Gastroesophageal sphincter (tissue), 4 donors: ENCODE measurements at regions not wholly inside any gene's neighbourhood (a gene's known extent, or its start where the extent isn't known, plus 50 kb on each side); places are given as distances from the start of the nearest gene placed in this dataset.

Source experiments
- ATAC-seq: fragments of 150-250 bp; one replicate; pipeline ENCODE4 v1.9.1; 2016; ENCODE audit warnings: mild to moderate bottlenecking, moderate library complexity
- H3K27ac ChIP-seq, 4 donors: fragments of 200-600 bp; sonication (generic) in 3 of 4; 1 replicate in 3 of 4; 2 replicates in 1 of 4; pipeline ENCODE4 v1.5.1; 2016 to 2019
- H3K27me3 ChIP-seq: fragments of 200-600 bp; sonication (generic); one replicate; pipeline ENCODE4 v1.5.1; 2019
- H3K36me3 ChIP-seq, 2 donors: fragments of 200-600 bp; sonication (generic); one replicate each; pipeline ENCODE4 v1.5.1; 2019; ENCODE audit warnings: control low read depth in 1 of 2
- H3K4me1 ChIP-seq, 3 donors: fragments of 200-600 bp; sonication (generic); 1 replicate in 2 of 3; 2 replicates in 1 of 3; pipeline ENCODE4 v1.5.1; 2016 to 2019; ENCODE audit warnings: control low read depth in 2 of 3
- H3K4me3 ChIP-seq, 2 donors: fragments of 200-600 bp; sonication (generic); one replicate each; pipeline ENCODE4 v1.5.1; 2019; ENCODE audit warnings: mild to moderate bottlenecking in 1 of 2, moderate library complexity in 1 of 2
- H3K9me3 ChIP-seq, 3 donors: fragments of 200-600 bp; sonication (generic); one replicate each; pipeline ENCODE4 v1.5.1; 2017 to 2019; ENCODE audit warnings: control low read depth in 2 of 3
- EP300 ChIP-seq: sonication (generic); formaldehyde crosslinking; IDR thresholded peaks from one replicate; pipeline ENCODE4 v1.6.1; 2017; ENCODE audit warnings: antibody characterized with exemption, mild to moderate bottlenecking
- POLR2A ChIP-seq, 2 donors: fragments of 450-650 bp; IDR thresholded peaks; one replicate each; pipeline ENCODE4 v1.6.1; 2017; ENCODE audit warnings: antibody characterized with exemption in 2 of 2, mild to moderate bottlenecking in 2 of 2, moderate library complexity in 1 of 2
- POLR2AphosphoS5 ChIP-seq: sonication (generic); formaldehyde crosslinking; IDR thresholded peaks from one replicate; pipeline ENCODE4 v1.6.1; 2017; ENCODE audit warnings: antibody characterized with exemption
- WGBS, 2 donors: methylation state at CpG; one replicate each; pipeline ENCODE4 v1.1.5; 2018; ENCODE audit warnings: low coverage in 1 of 2; 5-methylcytosine and 5-hydroxymethylcytosine counted together
- TF ChIP-seq, protein P1 (sequence below), 4 experiments: fragments of 200-600 bp in 2 of 4; fragments of 450-650 bp in 2 of 4; sonication (generic) in 1 of 4; IDR thresholded peaks; one replicate each; pipeline ENCODE4 v1.5.1; 2017 to 2019; ENCODE audit warnings: antibody characterized with exemption in 4 of 4, mild to moderate bottlenecking in 2 of 4, moderate library complexity in 2 of 4

DNA sequence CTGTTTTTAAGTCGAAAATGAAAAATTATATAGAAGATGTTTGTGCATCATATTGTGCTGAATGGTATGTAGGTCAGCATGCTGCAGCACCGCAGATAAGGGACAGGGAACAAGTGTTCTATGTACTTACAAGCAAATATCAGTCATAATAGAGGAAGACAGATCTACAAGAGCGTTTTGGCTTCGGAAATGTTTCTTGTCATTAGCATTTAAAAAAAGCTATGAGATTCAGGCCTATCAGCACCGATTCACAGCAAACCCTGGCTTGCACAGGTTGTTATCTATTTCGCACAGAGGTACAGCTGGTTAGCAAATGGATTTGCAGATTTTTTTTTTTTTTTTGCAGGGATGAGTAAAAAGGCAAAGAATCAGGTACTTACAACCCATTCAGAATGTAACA, 204.2 kb upstream of the TBC1D5 start:
- TF ChIP-seq EP300 (no peak), POLR2AphosphoS5 (no peak), POLR2A (IDR thresholded peaks at IDR 0.05) (no peak)
- TF ChIP-seq, protein P1, sequence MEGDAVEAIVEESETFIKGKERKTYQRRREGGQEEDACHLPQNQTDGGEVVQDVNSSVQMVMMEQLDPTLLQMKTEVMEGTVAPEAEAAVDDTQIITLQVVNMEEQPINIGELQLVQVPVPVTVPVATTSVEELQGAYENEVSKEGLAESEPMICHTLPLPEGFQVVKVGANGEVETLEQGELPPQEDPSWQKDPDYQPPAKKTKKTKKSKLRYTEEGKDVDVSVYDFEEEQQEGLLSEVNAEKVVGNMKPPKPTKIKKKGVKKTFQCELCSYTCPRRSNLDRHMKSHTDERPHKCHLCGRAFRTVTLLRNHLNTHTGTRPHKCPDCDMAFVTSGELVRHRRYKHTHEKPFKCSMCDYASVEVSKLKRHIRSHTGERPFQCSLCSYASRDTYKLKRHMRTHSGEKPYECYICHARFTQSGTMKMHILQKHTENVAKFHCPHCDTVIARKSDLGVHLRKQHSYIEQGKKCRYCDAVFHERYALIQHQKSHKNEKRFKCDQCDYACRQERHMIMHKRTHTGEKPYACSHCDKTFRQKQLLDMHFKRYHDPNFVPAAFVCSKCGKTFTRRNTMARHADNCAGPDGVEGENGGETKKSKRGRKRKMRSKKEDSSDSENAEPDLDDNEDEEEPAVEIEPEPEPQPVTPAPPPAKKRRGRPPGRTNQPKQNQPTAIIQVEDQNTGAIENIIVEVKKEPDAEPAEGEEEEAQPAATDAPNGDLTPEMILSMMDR (IDR thresholded peaks at IDR 0.05): no peak
- H3K9me3 ChIP-seq: no peaks in the 10 kb centered on the region
- H3K27me3 ChIP-seq: no peaks in the 10 kb centered on the region
- WGBS, 2 donors: 64 to 79% methylated on average over 6 of the region's 6 CpGs
- ATAC-seq: no peak
- H3K4me3 ChIP-seq: no peak overlapping the region
- no peaks in the 10 kb centered on the region for H3K36me3 ChIP-seq
- no peaks in the 10 kb centered on the region for H3K4me1 ChIP-seq
- H3K27ac ChIP-seq: no peak overlapping the region

DNA sequence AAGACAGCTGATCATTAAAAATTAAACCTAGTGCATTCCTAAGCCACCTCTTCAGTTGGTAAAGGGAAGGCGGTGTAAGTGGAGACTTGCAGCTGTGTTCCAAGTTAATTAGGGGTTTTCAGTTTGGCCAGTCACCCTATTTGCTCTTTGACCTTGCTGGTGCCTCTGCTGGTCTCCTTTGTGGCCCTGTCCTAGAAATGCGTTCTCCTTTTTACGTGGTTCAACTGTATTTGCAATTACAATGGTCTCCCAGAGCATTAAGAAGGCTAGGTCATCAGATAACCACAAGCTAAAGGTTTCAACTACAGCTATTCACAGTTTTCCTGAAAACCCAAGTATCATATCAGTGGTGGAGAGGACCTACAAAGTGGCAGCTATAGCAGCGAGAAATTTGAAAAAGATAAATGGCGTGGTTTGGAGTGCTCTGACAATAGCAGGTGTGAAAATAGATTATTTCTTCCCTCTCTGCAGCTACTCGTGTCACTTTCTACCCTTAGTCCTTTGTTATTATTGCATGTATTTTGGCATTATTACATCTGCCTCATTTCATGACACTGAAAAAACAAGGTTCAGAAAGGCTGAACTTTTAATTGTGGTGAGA, 203.5 kb upstream of the TBC1D5 start:
- H3K27me3 ChIP-seq: no peaks in the 10 kb centered on the region
- H3K4me3 ChIP-seq: no peak overlapping the region
- H3K36me3 ChIP-seq: no peaks in the 10 kb centered on the region
- WGBS, 2 donors: 77 to 88% methylated on average over 4 to 5 of the region's 6 CpGs
- ATAC-seq: no peak
- no peaks in the 10 kb centered on the region for H3K4me1 ChIP-seq
- no peaks in the 10 kb centered on the region for H3K9me3 ChIP-seq
- no peak for TF ChIP-seq EP300
- no peak for TF ChIP-seq POLR2A (IDR thresholded peaks at IDR 0.05)
- TF ChIP-seq POLR2AphosphoS5: no peak
- TF ChIP-seq, protein P1 (IDR thresholded peaks at IDR 0.05): no peak
- no peak overlapping the region for H3K27ac ChIP-seq

DNA sequence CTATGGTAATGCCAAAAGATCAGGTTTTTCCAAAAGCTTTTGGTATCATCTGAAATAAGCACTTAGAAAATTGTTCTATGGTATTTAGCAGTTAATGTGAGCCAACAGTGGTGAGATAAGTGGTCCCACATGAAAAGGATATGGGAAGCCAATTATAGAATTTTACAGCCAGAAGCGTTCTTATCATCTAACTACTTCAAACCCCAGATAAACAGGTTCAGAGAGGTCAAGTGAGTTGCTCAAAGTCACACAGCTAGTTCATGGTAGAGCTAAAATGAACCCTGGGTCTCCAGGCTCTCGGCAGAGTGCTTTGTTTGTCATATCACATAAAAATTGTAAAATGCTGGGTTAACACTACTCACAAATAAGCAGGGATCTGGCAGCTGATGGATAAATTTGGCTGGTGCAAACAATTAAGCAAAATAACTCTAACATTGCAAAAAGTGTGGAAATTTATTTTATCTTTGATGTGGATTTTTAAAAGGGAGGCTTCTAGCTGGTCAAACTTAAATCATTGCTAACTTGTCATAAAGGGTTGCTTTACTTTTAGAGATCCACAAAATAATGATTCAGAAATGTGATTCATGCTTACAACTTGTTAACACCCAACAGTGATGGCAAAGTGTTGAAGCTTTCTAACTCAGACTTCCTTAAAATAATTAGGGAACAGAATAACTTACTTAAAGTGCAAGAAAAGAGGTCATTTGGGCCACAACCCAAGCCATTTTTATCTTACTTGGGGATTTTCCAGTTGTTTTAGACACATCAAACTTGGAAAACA, 202.8 kb upstream of the TBC1D5 start:
- no peaks in the 10 kb centered on the region for H3K36me3 ChIP-seq

DNA sequence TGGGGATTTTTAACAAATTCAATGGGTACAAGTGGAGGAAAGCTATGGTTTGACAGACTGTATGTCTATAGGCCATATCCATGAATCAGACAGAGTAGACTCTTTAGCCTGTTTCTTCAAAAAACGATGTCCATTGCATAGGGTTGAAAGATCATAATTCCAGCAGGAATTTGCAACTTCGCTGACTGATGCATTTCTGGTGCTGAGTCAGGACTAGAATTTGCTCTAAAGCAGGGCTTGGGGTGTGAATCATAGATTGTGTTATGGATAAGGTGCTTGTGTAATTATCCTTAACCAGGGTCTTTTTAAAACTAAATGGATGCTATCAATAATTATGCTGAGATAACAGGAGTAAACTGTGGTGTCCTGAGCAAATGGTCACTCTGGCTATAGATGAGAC, 200.4 kb upstream of the TBC1D5 start:
- WGBS, 2 donors: 74 to 93% methylated on average over 2 of the region's 2 CpGs
- Histone ChIP-seq H3K27me3 (no peaks in the 10 kb centered on the region), H3K9me3 (no peaks in the 10 kb centered on the region), H3K4me1 (no peaks in the 10 kb centered on the region), H3K4me3 (no peak overlapping the region), H3K27ac (no peak overlapping the region), H3K36me3 (no peaks in the 10 kb centered on the region)
- no peak for ATAC-seq
- TF ChIP-seq POLR2A (IDR thresholded peaks at IDR 0.05) (no peak), POLR2AphosphoS5 (no peak), EP300 (no peak)
- TF ChIP-seq, protein P1 (IDR thresholded peaks at IDR 0.05): no peak

More for the DNA sequence above, 202.8 kb upstream of the TBC1D5 start:
- H3K4me3 ChIP-seq: no peak overlapping the region
- ATAC-seq: no peak
- H3K4me1 ChIP-seq: no peaks in the 10 kb centered on the region
- no peaks in the 10 kb centered on the region for H3K9me3 ChIP-seq
- no peak for TF ChIP-seq EP300
- 56 to 77% methylated on average over 2 of the region's 2 CpGs for WGBS, 2 donors
- no peaks in the 10 kb centered on the region for H3K27me3 ChIP-seq
- H3K27ac ChIP-seq: no peak overlapping the region

DNA sequence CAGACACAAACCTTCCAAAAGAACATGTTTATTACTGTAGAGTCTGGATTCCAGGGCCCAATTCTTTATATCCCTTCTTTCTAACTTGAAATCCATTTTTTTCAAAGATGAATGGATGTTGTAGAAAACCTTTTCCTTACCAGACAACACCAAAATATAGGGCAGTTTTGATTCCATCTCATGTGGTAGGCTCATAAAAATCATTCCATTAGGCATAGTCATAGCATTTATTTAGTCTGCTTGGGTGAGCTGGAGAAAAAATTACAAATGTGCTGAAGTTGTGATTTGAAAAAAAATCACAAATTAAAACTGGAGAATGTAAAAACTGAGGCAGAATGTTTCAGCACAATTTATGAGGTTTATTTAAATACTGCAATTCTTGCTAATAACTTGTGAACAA, 199.3 kb upstream of the TBC1D5 start:
- Histone ChIP-seq H3K27ac (no peak overlapping the region), H3K4me1 (no peaks in the 10 kb centered on the region), H3K27me3 (no peaks in the 10 kb centered on the region), H3K4me3 (no peak overlapping the region), H3K36me3 (no peaks in the 10 kb centered on the region), H3K9me3 (no peaks in the 10 kb centered on the region)
- TF ChIP-seq POLR2AphosphoS5: no peak
- no peak for TF ChIP-seq POLR2A (IDR thresholded peaks at IDR 0.05)
- TF ChIP-seq EP300: no peak
- TF ChIP-seq, protein P1 (IDR thresholded peaks at IDR 0.05): no peak
- ATAC-seq: no peak
